Type B pancreatic cell (in vitro differentiated cells): ENCODE measurements at regions not wholly inside any gene's neighbourhood (a gene's known extent, or its start where the extent isn't known, plus 50 kb on each side); places are given as distances from the start of the nearest gene placed in this dataset.

Experiments used
- DNase-seq: peaks from one replicate; pipeline ENCODE4 v3.0.0; 2021; ENCODE audit warnings: mixed read lengths; ENCODE audit not compliant: unreplicated experiment; ENCODE audit errors: extremely low spot score
- H3K27ac Mint-ChIP-seq: 2 replicates; pipeline ENCODE4 v1.8.0; 2021; ENCODE audit warnings: mild to moderate bottlenecking, mixed read lengths
- H3K27me3 Mint-ChIP-seq: 2 replicates; pipeline ENCODE4 v1.8.0; 2021; ENCODE audit warnings: mixed read lengths
- H3K36me3 Mint-ChIP-seq: 2 replicates; pipeline ENCODE4 v1.8.0; 2021; ENCODE audit warnings: mixed read lengths
- H3K4me1 Mint-ChIP-seq: one replicate; pipeline ENCODE4 v1.8.0; 2021; ENCODE audit warnings: mixed read lengths; ENCODE audit not compliant: unreplicated experiment
- H3K4me3 Mint-ChIP-seq: 2 replicates; pipeline ENCODE4 v1.8.0; 2021; ENCODE audit warnings: mild to moderate bottlenecking, mixed read lengths
- H3K9me3 Mint-ChIP-seq: 2 replicates; pipeline ENCODE4 v1.8.0; 2021; ENCODE audit warnings: mixed read lengths
- CTCF ChIP-seq: fragments of 200-600 bp; sonication (generic); conservative IDR thresholded peaks from 2 replicates; pipeline ENCODE4 v1.5.0; 2021; ENCODE audit warnings: antibody characterized with exemption, mild to moderate bottlenecking

DNA sequence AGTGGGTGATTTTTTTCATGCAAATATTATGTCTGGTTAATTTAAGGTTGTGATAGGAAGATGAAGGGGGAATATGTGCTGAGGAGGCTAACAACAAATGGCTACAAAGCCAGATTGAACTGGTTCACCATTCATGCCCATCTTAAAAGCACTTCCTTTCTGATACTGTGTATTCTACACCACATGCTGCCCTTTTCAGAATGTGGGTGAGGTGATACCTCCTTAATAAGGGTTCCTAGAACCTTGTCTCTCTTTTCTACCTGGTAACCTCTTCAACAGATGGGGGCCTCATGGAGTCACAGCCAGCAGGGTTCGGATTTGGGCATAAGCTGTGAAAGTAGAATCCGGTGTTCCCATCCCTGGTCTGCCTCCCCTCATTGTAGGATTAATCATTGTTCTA is 1064.0 kb upstream of the SEMA6A start:
- no peaks in the 10 kb centered on the region for H3K4me1 Mint-ChIP-seq
- no peak for DNase-seq
- H3K27me3 Mint-ChIP-seq, result no peaks in the 10 kb centered on the region
- no peak overlapping the region for H3K4me3 Mint-ChIP-seq
- H3K9me3 Mint-ChIP-seq, result no peaks in the 10 kb centered on the region
- no peak for TF ChIP-seq CTCF
- no peaks in the 10 kb centered on the region for H3K36me3 Mint-ChIP-seq
- no peak overlapping the region for H3K27ac Mint-ChIP-seq

- no peaks in the 10 kb centered on the region for H3K4me1 Mint-ChIP-seq
- no peaks in the 10 kb centered on the region for H3K27me3 Mint-ChIP-seq
- H3K36me3 Mint-ChIP-seq, result no peaks in the 10 kb centered on the region
- no peak for TF ChIP-seq CTCF
- H3K9me3 Mint-ChIP-seq, result peaks cover 8% of the 10 kb centered on the region
- DNase-seq, result no peak
- no peak overlapping the region for H3K4me3 Mint-ChIP-seq
- no peak overlapping the region for H3K27ac Mint-ChIP-seq
These were observed 1058.5 kb upstream of the SEMA6A start for GRCh38 chr5:117633093-117633492.

- H3K4me3 Mint-ChIP-seq, result no peak overlapping the region
- no peak for DNase-seq
- peaks cover 5% of the 10 kb centered on the region for H3K9me3 Mint-ChIP-seq
- no peak overlapping the region for H3K27ac Mint-ChIP-seq
- H3K27me3 Mint-ChIP-seq, result no peaks in the 10 kb centered on the region
- peaks cover 8% of the 10 kb centered on the region for H3K4me1 Mint-ChIP-seq
- H3K36me3 Mint-ChIP-seq, result no peaks in the 10 kb centered on the region
- no peak for TF ChIP-seq CTCF
These were observed 1049.6 kb upstream of the SEMA6A start for GRCh38 chr5:117624201-117624600.

GRCh38 chr5:117623042-117623805 is 1048.6 kb upstream of the SEMA6A start:
- TF ChIP-seq CTCF, result no peak
- H3K4me1 Mint-ChIP-seq, result peaks cover 8% of the 10 kb centered on the region
- no peaks in the 10 kb centered on the region for H3K27me3 Mint-ChIP-seq
- peaks cover 10% of the 10 kb centered on the region for H3K9me3 Mint-ChIP-seq
- H3K36me3 Mint-ChIP-seq, result no peaks in the 10 kb centered on the region
- no peak for DNase-seq
- no peak overlapping the region for H3K4me3 Mint-ChIP-seq
- no peak overlapping the region for H3K27ac Mint-ChIP-seq

GRCh38 chr5:117621921-117622320 is 1047.3 kb upstream of the SEMA6A start:
- H3K27ac Mint-ChIP-seq, result no peak overlapping the region
- no peaks in the 10 kb centered on the region for H3K36me3 Mint-ChIP-seq
- H3K4me3 Mint-ChIP-seq, result no peak overlapping the region
- DNase-seq, result no peak
- H3K27me3 Mint-ChIP-seq, result no peaks in the 10 kb centered on the region
- no peak for TF ChIP-seq CTCF
- peaks cover 8% of the 10 kb centered on the region for H3K4me1 Mint-ChIP-seq
- H3K9me3 Mint-ChIP-seq, result peaks cover 8% of the 10 kb centered on the region

DNA sequence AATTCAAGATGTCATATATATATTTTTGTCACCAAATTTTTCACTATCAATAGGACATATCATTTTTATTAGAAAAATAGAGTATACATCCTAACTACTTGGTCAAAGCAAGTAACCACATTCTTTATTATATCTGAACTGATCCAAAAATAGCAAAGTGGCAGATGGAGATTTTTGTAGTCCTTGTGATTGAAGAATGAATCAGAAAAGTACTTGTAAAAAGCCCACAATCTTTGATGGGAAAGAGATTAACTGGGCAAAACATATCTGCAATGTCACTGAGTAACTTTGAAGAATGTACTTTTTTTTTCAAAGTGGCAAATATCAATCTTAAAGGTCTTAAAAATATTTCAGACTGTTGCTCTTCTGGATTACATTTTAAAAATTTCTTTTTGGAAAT is 1040.6 kb upstream of the SEMA6A start:
- H3K9me3 Mint-ChIP-seq, result peaks cover 5% of the 10 kb centered on the region
- H3K4me3 Mint-ChIP-seq, result no peak overlapping the region
- no peak overlapping the region for H3K27ac Mint-ChIP-seq
- no peak for DNase-seq
- no peak for TF ChIP-seq CTCF
- H3K36me3 Mint-ChIP-seq, result no peaks in the 10 kb centered on the region
- H3K4me1 Mint-ChIP-seq, result no peaks in the 10 kb centered on the region
- no peaks in the 10 kb centered on the region for H3K27me3 Mint-ChIP-seq
